Ovary (tissue), 7 donors: ENCODE measurements at regions not wholly inside any gene's neighbourhood (a gene's known extent, or its start where the extent isn't known, plus 50 kb on each side); places are given as distances from the start of the nearest gene placed in this dataset.

Experiments
- DNase-seq, 5 donors: peaks; one replicate each; pipeline ENCODE4 v3.0.0-alpha.2; 2019 to 2020
- H3K27ac ChIP-seq, 2 donors: fragments of 200-600 bp; one replicate each; pipeline versions ENCODE4 v1.5.1 to v1.8.0; 2019 to 2022
- H3K27me3 ChIP-seq: fragments of 200-600 bp; one replicate; pipeline ENCODE4 v1.8.0; 2022
- H3K36me3 ChIP-seq: fragments of 200-600 bp; sonication (generic); one replicate; pipeline ENCODE4 v1.5.1; 2019
- H3K4me1 ChIP-seq: one replicate; pipeline ENCODE4 v1.8.1; 2013; ENCODE audit warnings: mild to moderate bottlenecking, moderate library complexity; ENCODE audit not compliant: insufficient read depth
- H3K4me3 ChIP-seq: fragments of 200-600 bp; sonication (generic); one replicate; pipeline ENCODE4 v1.5.1; 2017
- H3K9me3 ChIP-seq, 2 donors: fragments of 200-600 bp in 1 of 2; sonication (generic) in 1 of 2; one replicate each; pipeline versions ENCODE4 v1.5.1 to v1.8.1; 2013 to 2019; ENCODE audit warnings: mild to moderate bottlenecking in 1 of 2, moderate library complexity in 1 of 2
- CTCF ChIP-seq, 3 donors: fragments of 450-650 bp in 2 of 3; fragments of 200-600 bp in 1 of 3; IDR thresholded peaks; one replicate each; pipeline versions ENCODE4 v1.5.1 to v1.8.0; 2016 to 2022; ENCODE audit warnings: antibody characterized with exemption in 3 of 3, mild to moderate bottlenecking in 1 of 3
- EP300 ChIP-seq: sonication (generic); formaldehyde crosslinking; IDR thresholded peaks from one replicate; pipeline ENCODE4 v1.6.1; 2017; ENCODE audit warnings: antibody characterized with exemption
- POLR2A ChIP-seq: fragments of 450-650 bp; IDR thresholded peaks from one replicate; pipeline ENCODE4 v1.6.1; 2017; ENCODE audit warnings: antibody characterized with exemption, mild to moderate bottlenecking, moderate library complexity
- WGBS, 3 donors: extraction: QIAGEN DNeasy Blood & Tissue Kit in 1 of 3; methylation state at CpG; one replicate each; pipeline versions ENCODE4 v1.1.5 to v1.1.7; 2013 to 2017; 5-methylcytosine and 5-hydroxymethylcytosine counted together
- intact Hi-C, 4 donors: fragments of 100-400 bp; cut with DNase I; formaldehyde crosslinking; loops; one replicate each; pipeline versions ENCODE4 v1.11.0 to v1.15.1; 2022 to 2023
- donor health status: DM: no; HTN: no; CAD: no; lungs with moderate emphysema.
- donor health status: DM: no; HTN: no; CAD: no.
- donor health status: Bipolar disorder and iron deficiency.
- donor health status: DM: no; HTN: no; CAD: no.
- donor health status: DM: yes; HTN: yes; CAD: no.

GRCh38 chr2:204176306-204176705, 239.7 kb downstream of the ICOS start:
- Histone ChIP-seq H3K4me3 (no peak overlapping the region), H3K9me3 (no peaks in the 10 kb centered on the region), H3K27me3 (no peaks in the 10 kb centered on the region), H3K36me3 (no peaks in the 10 kb centered on the region), H3K4me1 (no peaks in the 10 kb centered on the region), H3K27ac (no peak overlapping the region)
- 41 to 95% (median 91%) methylated on average over 1 of the region's 1 CpG for WGBS, 3 donors
- DNase-seq: no peak
- intact Hi-C loops: no loop called here
- TF ChIP-seq EP300: no peak
- TF ChIP-seq POLR2A: no peak
- TF ChIP-seq CTCF (IDR thresholded peaks at IDR 0.05): no peak

GRCh38 chr2:204177251-204177976, 240.9 kb downstream of the ICOS start:
- no peaks in the 10 kb centered on the region for H3K36me3 ChIP-seq
- no peak overlapping the region for H3K27ac ChIP-seq
- WGBS, 3 donors: 80 to 89% (median 87%) methylated on average over 4 of the region's 4 CpGs
- H3K4me3 ChIP-seq: no peak overlapping the region
- intact Hi-C loops: no loop called here
- DNase-seq: no peak
- no peak for TF ChIP-seq CTCF (IDR thresholded peaks at IDR 0.05)
- H3K27me3 ChIP-seq: no peaks in the 10 kb centered on the region
- H3K4me1 ChIP-seq: no peaks in the 10 kb centered on the region
- no peaks in the 10 kb centered on the region for H3K9me3 ChIP-seq

- Histone ChIP-seq H3K4me3 (no peak overlapping the region), H3K4me1 (no peaks in the 10 kb centered on the region), H3K36me3 (no peaks in the 10 kb centered on the region), H3K9me3 (no peaks in the 10 kb centered on the region), H3K27me3 (no peaks in the 10 kb centered on the region), H3K27ac (no peak overlapping the region)
- WGBS, 3 donors: 49 to 62% (median 51%) methylated on average over 3 of the region's 3 CpGs
- peak in 3 of 5 donors; percentile 20 to 54 (median 27) for DNase-seq
- intact Hi-C loops: no loop called here
- no peak for TF ChIP-seq EP300
- no peak for TF ChIP-seq CTCF (IDR thresholded peaks at IDR 0.05)
- no peak for TF ChIP-seq POLR2A
These were observed 241.5 kb downstream of the ICOS start for GRCh38 chr2:204177977-204178522.

GRCh38 chr2:204180649-204181048, 244.1 kb downstream of the ICOS start:
- TF ChIP-seq CTCF (IDR thresholded peaks at IDR 0.05) (no peak), POLR2A (no peak)
- H3K4me3 ChIP-seq: no peak overlapping the region
- no peaks in the 10 kb centered on the region for H3K36me3 ChIP-seq
- DNase-seq: no peak
- no peaks in the 10 kb centered on the region for H3K4me1 ChIP-seq
- intact Hi-C loops: no loop called here
- no peaks in the 10 kb centered on the region for H3K9me3 ChIP-seq
- WGBS, 3 donors: 72 to 96% (median 72%) methylated on average over 1 of the region's 1 CpG
- H3K27ac ChIP-seq: no peak overlapping the region
- no peaks in the 10 kb centered on the region for H3K27me3 ChIP-seq
